CD8-positive, alpha-beta memory T cell (primary cell): ENCODE measurements at regions not wholly inside any gene's neighbourhood (a gene's known extent, or its start where the extent isn't known, plus 50 kb on each side); places are given as distances from the start of the nearest gene placed in this dataset.

Source experiments
- CTCF ChIA-PET: fragments of 350-600 bp; sonication (Branson Sonifier 250); formaldehyde crosslinking; loops from one replicate; lab custom pipeline; 2021; ENCODE audit warnings: antibody characterized with exemption; lab: Charles Lee
- POLR2A ChIA-PET: fragments of 350-600 bp; sonication (Branson Sonifier 250); formaldehyde crosslinking; loops from one replicate; lab custom pipeline; 2021; ENCODE audit warnings: antibody characterized with exemption; lab: Charles Lee
- DNase-seq, 5 donors: peaks; one replicate each; pipeline versions ENCODE4 v3.0.0 to v3.0.0-alpha.2; 2020 to 2022; ENCODE audit warnings: mixed read lengths in 1 of 5
- H3K27ac ChIP-seq: one replicate; pipeline ENCODE4 v1.7.0; 2013; ENCODE audit warnings: low read depth, mild to moderate bottlenecking, low read length, moderate library complexity
- H3K27me3 ChIP-seq: 2 replicates; pipeline ENCODE4 v1.7.0; 2013; ENCODE audit warnings: low read length, mild to moderate bottlenecking; ENCODE audit not compliant: insufficient read depth, poor library complexity, severe bottlenecking
- H3K36me3 ChIP-seq: 2 replicates; pipeline ENCODE4 v1.7.0; 2013; ENCODE audit warnings: mild to moderate bottlenecking, low read length, moderate library complexity; ENCODE audit not compliant: insufficient read depth
- H3K4me1 ChIP-seq: 2 replicates; pipeline ENCODE4 v1.7.0; 2013; ENCODE audit warnings: mild to moderate bottlenecking, low read length, moderate library complexity; ENCODE audit not compliant: insufficient read depth
- H3K4me3 ChIP-seq: 2 replicates; pipeline ENCODE4 v1.7.0; 2013; ENCODE audit warnings: mild to moderate bottlenecking, low read length
- H3K9me3 ChIP-seq: 2 replicates; pipeline ENCODE4 v1.7.0; 2013; ENCODE audit warnings: mild to moderate bottlenecking, low read length
- H3K27ac Mint-ChIP-seq, 8 donors: one replicate each; pipeline ENCODE4 v1.8.0; 2020 to 2021; ENCODE audit warnings: mixed read lengths in 8 of 8, mild to moderate bottlenecking in 6 of 8, inconsistent platforms in 3 of 8, moderate library complexity in 3 of 8
- H3K27me3 Mint-ChIP-seq, 2 donors: one replicate each; pipeline ENCODE4 v1.8.0; 2020 to 2021; ENCODE audit warnings: mixed read lengths in 2 of 2, mild to moderate bottlenecking in 1 of 2, moderate library complexity in 1 of 2
- H3K36me3 Mint-ChIP-seq, 3 donors: one replicate each; pipeline ENCODE4 v1.8.0; 2020 to 2021; ENCODE audit warnings: mixed read lengths in 3 of 3, inconsistent platforms in 1 of 3, mild to moderate bottlenecking in 1 of 3
- H3K4me1 Mint-ChIP-seq, 3 donors: one replicate each; pipeline ENCODE4 v1.8.0; 2020 to 2021; ENCODE audit warnings: mixed read lengths in 3 of 3, inconsistent platforms in 1 of 3, mild to moderate bottlenecking in 1 of 3
- H3K4me3 Mint-ChIP-seq, 7 donors: one replicate each; pipeline ENCODE4 v1.8.0; 2020 to 2021; ENCODE audit warnings: mixed read lengths in 7 of 7, mild to moderate bottlenecking in 6 of 7, moderate library complexity in 4 of 7, inconsistent platforms in 2 of 7
- H3K9me3 Mint-ChIP-seq, 5 donors: one replicate each; pipeline ENCODE4 v1.8.0; 2020 to 2022; ENCODE audit warnings: mixed read lengths in 5 of 5, mild to moderate bottlenecking in 3 of 5, moderate library complexity in 2 of 5, inconsistent platforms in 1 of 5

DNA sequence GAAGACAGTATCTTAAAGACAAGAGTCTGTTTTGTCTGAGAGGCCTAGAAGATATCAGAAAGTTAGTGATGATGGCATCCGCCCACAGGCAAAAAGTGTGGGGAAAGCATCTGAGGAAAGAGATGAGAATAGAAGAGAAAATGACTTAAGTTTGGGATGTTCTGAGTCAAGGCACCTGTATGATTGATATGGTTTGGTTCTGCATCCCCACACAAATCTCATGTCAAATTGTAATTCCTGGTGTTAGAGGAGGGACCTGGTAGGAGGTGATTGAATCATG is 568.2 kb upstream of the MGMT start:
- no peak overlapping the region for H3K27ac ChIP-seq
- DNase-seq: no peak
- Mint-ChIP-seq H3K27me3 (no peaks in the 10 kb centered on the region), H3K4me3 (no peak overlapping the region), H3K27ac (no peak overlapping the region), H3K4me1 (no peaks in the 10 kb centered on the region), H3K36me3 (no peaks in the 10 kb centered on the region), H3K9me3 (peaks cover 0 to 5% (median 0%) of the 10 kb centered on the region in 5 donors)
- H3K36me3 ChIP-seq: no peaks in the 10 kb centered on the region
- ChIA-PET CTCF (no interaction called here), POLR2A (no interaction called here)
- no peaks in the 10 kb centered on the region for H3K4me1 ChIP-seq
- no peaks in the 10 kb centered on the region for H3K27me3 ChIP-seq
- no peaks in the 10 kb centered on the region for H3K9me3 ChIP-seq
- no peak overlapping the region for H3K4me3 ChIP-seq

DNA sequence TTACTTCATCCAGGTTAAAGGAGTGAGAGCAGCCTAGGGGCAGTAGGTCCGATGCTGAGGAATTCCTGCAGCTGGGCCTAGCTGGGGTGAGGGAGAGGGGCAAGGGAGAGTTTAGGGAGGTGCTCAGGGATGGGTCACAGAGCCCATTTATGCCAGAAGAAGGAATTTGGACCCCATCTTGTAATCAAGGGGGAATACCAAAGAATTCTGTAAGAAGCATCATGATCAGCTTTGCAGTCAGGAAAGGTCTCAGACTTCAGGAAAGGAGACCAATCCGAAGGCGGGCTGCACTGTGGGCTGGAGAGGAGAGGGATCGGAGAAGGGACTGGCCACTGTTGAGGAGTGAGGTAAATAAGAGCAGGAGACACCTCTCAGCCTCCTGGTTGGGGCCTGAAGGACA is 566.6 kb upstream of the MGMT start:
- H3K36me3 ChIP-seq: no peaks in the 10 kb centered on the region
- no peak overlapping the region for H3K4me3 Mint-ChIP-seq
- H3K36me3 Mint-ChIP-seq: no peaks in the 10 kb centered on the region
- peaks cover 0 to 4% of the 10 kb centered on the region in 2 donors for H3K27me3 Mint-ChIP-seq
- H3K27ac ChIP-seq: no peak overlapping the region
- H3K4me3 ChIP-seq: no peak overlapping the region
- POLR2A ChIA-PET: no interaction called here
- no peaks in the 10 kb centered on the region for H3K9me3 ChIP-seq
- no peak overlapping the region for H3K27ac Mint-ChIP-seq
- no peaks in the 10 kb centered on the region for H3K4me1 ChIP-seq
- no peaks in the 10 kb centered on the region for H3K4me1 Mint-ChIP-seq
- CTCF ChIA-PET: no interaction called here
- H3K9me3 Mint-ChIP-seq: peaks cover 0 to 2% (median 0%) of the 10 kb centered on the region in 5 donors
- H3K27me3 ChIP-seq: no peaks in the 10 kb centered on the region
- no peak for DNase-seq

DNA sequence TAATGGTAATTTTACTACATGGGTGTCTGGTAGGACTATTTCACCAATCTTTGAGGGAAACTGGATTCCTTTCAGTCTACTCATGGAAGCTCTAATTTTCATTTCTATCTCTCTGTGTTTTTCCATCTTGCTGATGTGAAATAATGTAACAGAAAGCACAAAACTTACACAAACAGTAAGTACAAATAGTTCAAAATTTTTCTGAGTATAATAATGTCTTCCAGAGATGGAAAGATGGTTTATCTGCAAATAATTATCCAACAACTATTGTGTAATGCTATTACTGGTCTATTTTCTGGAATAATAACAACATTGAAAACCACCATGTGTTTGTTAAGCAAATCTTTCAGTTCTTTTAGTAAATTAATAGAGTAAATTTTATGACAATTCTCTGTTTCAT is 565.8 kb upstream of the MGMT start:
- ChIA-PET CTCF (no interaction called here), POLR2A (no interaction called here)
- no peak overlapping the region for H3K4me3 ChIP-seq
- DNase-seq: no peak
- H3K36me3 Mint-ChIP-seq: no peaks in the 10 kb centered on the region
- no peak overlapping the region for H3K27ac Mint-ChIP-seq
- no peaks in the 10 kb centered on the region for H3K4me1 Mint-ChIP-seq
- H3K36me3 ChIP-seq: no peaks in the 10 kb centered on the region
- H3K27ac ChIP-seq: no peak overlapping the region
- no peaks in the 10 kb centered on the region for H3K9me3 ChIP-seq
- peaks cover 0 to 2% (median 0%) of the 10 kb centered on the region in 5 donors for H3K9me3 Mint-ChIP-seq
- H3K27me3 Mint-ChIP-seq: peaks cover 0 to 4% of the 10 kb centered on the region in 2 donors
- no peak overlapping the region for H3K4me3 Mint-ChIP-seq
- no peaks in the 10 kb centered on the region for H3K4me1 ChIP-seq
- no peaks in the 10 kb centered on the region for H3K27me3 ChIP-seq

DNA sequence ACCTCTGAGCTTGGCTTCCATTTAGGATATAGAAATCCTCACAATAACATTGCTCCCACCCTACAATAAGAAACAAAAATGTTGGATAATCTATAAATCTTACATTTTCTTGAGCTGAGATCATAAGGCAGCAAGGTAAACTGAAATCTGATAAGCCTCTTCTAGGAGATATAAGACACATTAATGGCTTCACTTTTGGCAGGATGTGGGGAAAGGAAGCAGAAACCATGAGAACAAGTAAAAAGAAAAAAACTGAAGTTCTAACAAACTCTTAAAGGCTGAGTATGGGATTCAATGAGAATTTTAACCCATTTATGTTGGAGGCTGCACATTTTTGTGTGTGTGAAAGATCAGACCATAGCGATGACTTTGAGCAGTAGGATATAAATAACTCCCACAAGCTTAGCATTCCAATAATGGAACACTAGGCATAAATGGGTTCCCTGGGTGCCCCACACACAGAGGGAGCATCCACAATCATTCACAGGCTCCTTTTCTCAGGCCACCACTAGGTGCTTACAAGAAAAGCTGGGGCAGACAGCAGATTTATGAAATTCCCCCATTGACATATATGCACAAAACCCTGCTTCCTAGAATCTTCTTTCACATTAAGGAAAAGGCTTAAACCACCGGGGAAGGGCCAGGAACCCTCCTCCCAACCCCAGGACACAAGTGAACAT is 564.9 kb upstream of the MGMT start:
- Mint-ChIP-seq H3K9me3 (peaks cover 0 to 2% (median 0%) of the 10 kb centered on the region in 5 donors), H3K27me3 (peaks cover 0 to 4% of the 10 kb centered on the region in 2 donors), H3K4me1 (no peaks in the 10 kb centered on the region), H3K27ac (no peak overlapping the region), H3K4me3 (no peak overlapping the region), H3K36me3 (no peaks in the 10 kb centered on the region)
- H3K27me3 ChIP-seq: no peaks in the 10 kb centered on the region
- H3K36me3 ChIP-seq: no peaks in the 10 kb centered on the region
- no peak overlapping the region for H3K27ac ChIP-seq
- POLR2A ChIA-PET: no interaction called here
- H3K9me3 ChIP-seq: no peaks in the 10 kb centered on the region
- no peak for DNase-seq
- no peaks in the 10 kb centered on the region for H3K4me1 ChIP-seq
- H3K4me3 ChIP-seq: no peak overlapping the region
- CTCF ChIA-PET: no interaction called here

DNA sequence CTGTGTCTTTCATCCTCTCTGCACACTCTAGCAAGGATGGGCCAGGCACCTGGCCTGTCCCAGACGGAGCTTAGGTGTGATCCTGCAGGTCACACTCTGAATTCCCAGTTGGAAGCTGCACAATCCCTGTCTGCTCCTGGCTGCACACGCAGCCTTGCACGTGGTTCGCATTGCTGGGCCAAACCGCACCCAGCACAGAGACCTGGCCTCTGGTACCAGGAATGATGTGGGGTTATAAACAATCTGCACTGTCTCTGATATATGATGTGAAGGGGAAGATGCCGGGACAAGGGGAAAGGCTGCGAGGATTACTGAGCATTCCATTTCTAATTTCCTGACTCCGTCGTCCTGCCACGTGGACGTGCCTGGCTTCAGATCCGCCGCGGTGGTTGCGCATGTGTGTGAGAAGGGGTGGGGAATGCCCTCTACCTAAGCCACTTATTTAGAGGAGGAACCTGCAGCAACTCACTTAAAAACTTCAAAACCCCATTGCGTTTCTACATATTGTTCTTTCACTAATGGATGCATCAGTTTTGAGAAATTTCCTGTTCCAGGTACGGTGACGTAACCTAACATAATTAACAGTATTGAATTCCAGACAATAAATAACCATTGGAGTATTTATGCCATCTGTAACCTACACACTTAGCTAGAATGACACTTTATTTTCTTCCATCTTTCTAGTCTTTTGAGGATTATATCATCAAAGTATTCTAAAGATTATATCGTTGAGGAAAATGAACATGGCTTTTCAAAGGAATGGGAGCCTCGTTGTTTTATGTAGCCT is 559.7 kb upstream of the MGMT start:
- no peak for DNase-seq
- Mint-ChIP-seq H3K27ac (no peak overlapping the region), H3K4me3 (no peak overlapping the region), H3K4me1 (peaks cover 0 to 8% (median 0%) of the 10 kb centered on the region in 3 donors), H3K36me3 (no peaks in the 10 kb centered on the region), H3K9me3 (peaks cover 0 to 4% (median 0%) of the 10 kb centered on the region in 5 donors), H3K27me3 (peaks cover 0 to 7% of the 10 kb centered on the region in 2 donors)
- H3K4me1 ChIP-seq: no peaks in the 10 kb centered on the region
- H3K36me3 ChIP-seq: no peaks in the 10 kb centered on the region
- no peak overlapping the region for H3K27ac ChIP-seq
- no peak overlapping the region for H3K4me3 ChIP-seq
- POLR2A ChIA-PET: no interaction called here
- H3K9me3 ChIP-seq: no peaks in the 10 kb centered on the region
- CTCF ChIA-PET: no interaction called here
- H3K27me3 ChIP-seq: no peaks in the 10 kb centered on the region

DNA sequence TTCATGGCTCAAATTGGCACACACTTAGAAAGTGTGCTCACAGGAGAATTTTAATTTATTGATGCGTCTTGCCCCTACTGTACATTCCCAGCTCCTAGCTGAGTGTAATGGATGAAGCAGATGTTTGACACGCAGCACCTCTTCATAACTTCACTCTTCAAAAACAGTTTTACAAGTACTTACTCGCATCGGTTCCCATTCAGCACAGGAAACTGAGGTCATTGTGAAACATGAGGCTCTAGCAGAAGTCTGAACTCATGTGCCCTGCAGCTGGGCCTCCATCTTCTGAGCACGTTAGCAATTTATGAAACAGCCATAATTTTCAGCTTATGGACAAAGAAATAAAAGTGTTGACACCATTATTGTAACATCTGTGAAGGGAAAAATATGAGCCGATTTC is 558.9 kb upstream of the MGMT start:
- Mint-ChIP-seq H3K4me1 (peaks cover 0 to 14% (median 2%) of the 10 kb centered on the region in 3 donors), H3K27me3 (peaks cover 0 to 7% of the 10 kb centered on the region in 2 donors), H3K9me3 (peaks cover 0 to 4% (median 0%) of the 10 kb centered on the region in 5 donors), H3K4me3 (no peak overlapping the region), H3K36me3 (no peaks in the 10 kb centered on the region), H3K27ac (peak overlapping the region in 1 of 8 donors; percentile 79)
- Histone ChIP-seq H3K4me1 (no peaks in the 10 kb centered on the region), H3K9me3 (no peaks in the 10 kb centered on the region), H3K4me3 (no peak overlapping the region), H3K27me3 (no peaks in the 10 kb centered on the region), H3K36me3 (no peaks in the 10 kb centered on the region), H3K27ac (no peak overlapping the region)
- no peak for DNase-seq
- POLR2A ChIA-PET: interaction anchor here (0.6 kb wide), 1 partner anchor 42 kb away, joined by 3 read pairs; no protein-coding TSS in a partner anchor
- CTCF ChIA-PET: no interaction called here

DNA sequence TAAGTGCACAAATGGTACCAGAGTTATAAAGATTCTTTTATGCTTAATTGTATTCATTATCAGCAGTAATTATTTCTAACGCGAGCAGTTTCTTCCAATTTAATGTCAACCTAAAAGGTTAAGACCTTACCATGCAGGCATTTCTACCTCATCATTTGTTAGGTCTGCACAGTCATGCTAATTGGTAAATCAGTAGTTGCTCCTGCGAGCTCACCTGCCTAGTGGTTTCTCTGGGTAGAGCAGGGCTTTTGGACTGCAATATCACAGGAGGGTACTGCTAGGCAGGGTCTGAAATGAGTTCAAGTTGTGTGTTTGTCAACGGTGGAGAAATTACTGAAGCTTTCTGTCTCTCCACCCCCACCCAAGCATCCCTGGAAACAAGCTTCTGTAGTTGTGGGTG is 558.5 kb upstream of the MGMT start:
- CTCF ChIA-PET: no interaction called here
- Mint-ChIP-seq H3K36me3 (no peaks in the 10 kb centered on the region), H3K4me1 (peaks cover 0 to 18% (median 6%) of the 10 kb centered on the region in 3 donors)

DNA sequence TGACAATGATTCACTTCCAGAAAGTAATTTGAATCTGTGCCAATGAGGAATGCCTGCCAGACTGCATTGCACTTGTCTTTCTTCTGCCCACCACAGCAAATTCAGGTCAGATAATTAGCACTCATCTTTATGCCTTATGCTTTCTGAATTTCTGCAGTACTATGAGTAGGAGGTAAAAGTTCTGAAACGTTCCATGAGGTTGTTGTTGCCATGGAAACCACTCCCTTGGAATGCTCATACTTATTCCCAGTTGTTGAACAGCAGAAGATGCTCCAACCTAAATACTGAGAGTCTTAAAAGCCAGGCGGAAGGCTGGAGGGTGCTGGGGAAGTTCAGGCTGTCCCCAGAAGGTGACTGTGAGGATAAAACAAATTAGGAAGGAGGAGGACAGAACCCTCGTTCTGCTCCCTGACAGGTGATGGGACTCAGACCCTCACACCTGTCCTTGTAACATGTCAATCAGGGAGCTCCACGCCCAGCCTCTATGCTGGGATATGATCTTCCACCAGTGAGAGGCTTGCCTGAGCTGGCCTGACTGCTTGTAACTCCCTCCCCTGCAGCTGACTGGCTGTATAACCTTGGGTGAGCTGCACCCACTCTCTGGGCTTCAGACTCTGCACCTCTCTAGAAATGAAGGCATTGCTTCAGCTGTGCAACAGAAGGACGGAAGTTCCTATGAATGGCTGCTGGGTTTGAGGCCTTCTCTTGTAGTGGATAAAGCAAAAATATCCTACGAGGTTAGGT is 554.3 kb upstream of the MGMT start:
- Mint-ChIP-seq H3K36me3 (no peaks in the 10 kb centered on the region), H3K27ac (peak overlapping the region in 4 of 8 donors; percentile 10 to 28 (median 14))
- POLR2A ChIA-PET: no interaction called here

More for the DNA sequence above, 558.5 kb upstream of the MGMT start:
- Histone ChIP-seq H3K27me3 (no peaks in the 10 kb centered on the region), H3K27ac (no peak overlapping the region), H3K9me3 (no peaks in the 10 kb centered on the region), H3K4me1 (no peaks in the 10 kb centered on the region), H3K4me3 (no peak overlapping the region), H3K36me3 (no peaks in the 10 kb centered on the region)
- H3K9me3 Mint-ChIP-seq: peaks cover 0 to 4% (median 0%) of the 10 kb centered on the region in 5 donors
- H3K27ac Mint-ChIP-seq: no peak overlapping the region
- no peak for DNase-seq
- peaks cover 0 to 7% of the 10 kb centered on the region in 2 donors for H3K27me3 Mint-ChIP-seq
- POLR2A ChIA-PET: interaction anchor here (0.6 kb wide), 1 partner anchor 42 kb away, joined by 3 read pairs; no protein-coding TSS in a partner anchor
- no peak overlapping the region for H3K4me3 Mint-ChIP-seq

More for the DNA sequence above, 554.3 kb upstream of the MGMT start:
- Mint-ChIP-seq H3K27me3 (peaks cover 0 to 5% of the 10 kb centered on the region in 2 donors), H3K4me1 (peaks cover 0 to 23% (median 13%) of the 10 kb centered on the region in 3 donors), H3K4me3 (peak overlapping the region in 2 of 7 donors; percentile 1 to 13), H3K9me3 (peaks cover 0 to 5% (median 0%) of the 10 kb centered on the region in 5 donors)
- Histone ChIP-seq H3K4me3 (no peak overlapping the region), H3K4me1 (no peaks in the 10 kb centered on the region), H3K27ac (no peak overlapping the region), H3K27me3 (no peaks in the 10 kb centered on the region), H3K9me3 (no peaks in the 10 kb centered on the region), H3K36me3 (no peaks in the 10 kb centered on the region)
- no peak for DNase-seq
- CTCF ChIA-PET: no interaction called here
